ENCODE measurements at regions not wholly inside any gene's neighbourhood (a gene's known extent, or its start where the extent isn't known, plus 50 kb on each side); places are given as distances from the start of the nearest gene placed in this dataset.
"Not testable (repeated sequence)": the region's sequence is repeated elsewhere in the genome, so short reads cannot be mapped to it uniquely, and the experiment has no call there.

DNA sequence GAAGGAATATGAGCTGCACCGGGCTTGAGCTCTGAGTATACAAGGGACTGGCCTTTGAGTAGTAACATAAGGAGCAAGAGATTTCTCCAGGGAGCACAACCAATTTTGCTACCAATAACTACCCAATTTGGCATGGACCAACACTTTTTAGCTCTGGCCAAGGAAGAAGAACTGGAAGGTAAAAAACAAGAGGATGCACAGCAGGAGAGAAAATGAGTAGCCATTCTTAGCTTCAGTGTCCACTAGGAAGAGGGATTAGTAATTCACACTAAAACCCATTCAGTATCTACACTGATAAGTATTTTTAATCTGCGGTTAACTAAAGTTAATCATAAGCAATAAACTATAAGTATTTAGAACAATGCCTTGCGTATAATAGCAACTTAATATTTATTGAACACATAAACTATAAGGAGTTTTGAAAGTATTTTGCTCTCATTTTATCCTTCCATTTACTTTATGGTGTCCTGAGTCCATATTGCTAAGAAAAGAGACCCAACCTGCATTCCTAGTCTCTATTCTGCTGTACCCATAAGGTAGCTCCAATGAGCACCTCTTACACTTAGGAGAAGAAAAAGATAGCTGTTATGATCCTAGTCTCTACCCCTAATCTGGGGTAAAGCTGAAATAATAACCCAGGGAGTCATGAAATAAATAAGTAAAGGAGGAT, 268.9 kb downstream of the IGSF11 start:
- no peak for DNase-seq

GRCh38 chr3:118766306-118766669, 268.4 kb downstream of the IGSF11 start:
- no peak for DNase-seq

GRCh38 chr3:118772036-118772435, 262.6 kb downstream of the IGSF11 start:
- DNase-seq = no peak

- no peak for DNase-seq
Observed at GRCh38 chr3:118772547-118773011, 262.1 kb downstream of the IGSF11 start.

GRCh38 chr3:118775021-118775420, 259.6 kb downstream of the IGSF11 start:
- DNase-seq = no peak

- no peak for DNase-seq
Observed at GRCh38 chr3:118778201-118778600, 256.4 kb downstream of the IGSF11 start.

GRCh38 chr3:118781232-118781631, 253.4 kb downstream of the IGSF11 start:
- DNase-seq = no peak

GRCh38 chr3:118781839-118782238, 252.8 kb downstream of the IGSF11 start:
- no peak for DNase-seq

GRCh38 chr3:118782755-118783202, 251.9 kb downstream of the IGSF11 start:
- DNase-seq = no peak

- no peak for DNase-seq
Observed at GRCh38 chr3:118785415-118785814, 249.2 kb downstream of the IGSF11 start.

DNA sequence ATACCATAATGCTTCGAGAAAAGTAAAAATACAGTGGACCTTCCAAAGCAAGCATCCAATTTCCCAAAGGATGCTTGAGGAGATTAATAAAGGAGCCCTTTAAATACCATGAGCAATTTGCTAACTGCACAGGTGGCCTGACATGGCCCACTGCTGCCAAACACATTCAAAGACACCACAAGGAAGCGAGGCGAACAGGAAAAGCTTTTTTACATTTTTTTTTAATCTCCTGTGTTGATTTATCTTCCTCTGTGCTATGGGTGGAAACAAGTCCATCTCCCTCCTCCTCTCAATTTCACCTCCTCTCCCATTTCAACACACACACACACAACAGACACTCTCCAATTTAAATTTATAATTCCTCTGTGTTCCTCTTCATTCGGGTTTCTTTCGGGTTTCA, 243.4 kb downstream of the IGSF11 start:
- DNase-seq = no peak

DNA sequence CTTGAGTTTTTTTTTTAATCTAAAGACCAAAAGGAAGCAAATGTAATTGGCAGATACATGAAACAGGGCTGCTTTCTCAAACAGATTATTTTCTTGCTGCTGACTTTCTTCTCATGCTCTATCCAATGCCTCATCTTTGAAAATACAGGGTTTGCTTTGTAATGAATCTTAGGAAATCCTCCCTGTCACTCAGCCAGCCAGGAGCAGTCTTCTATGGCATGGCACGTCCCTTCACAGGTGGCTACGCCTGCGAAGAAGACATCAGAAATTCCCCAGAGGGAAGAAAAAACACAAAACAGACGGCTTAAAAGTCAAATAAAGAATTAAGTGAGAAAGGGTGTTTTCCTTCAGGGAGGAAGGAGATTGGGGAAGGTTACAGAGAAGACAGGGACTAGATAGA, 242.5 kb downstream of the IGSF11 start:
- no peak for DNase-seq

DNA sequence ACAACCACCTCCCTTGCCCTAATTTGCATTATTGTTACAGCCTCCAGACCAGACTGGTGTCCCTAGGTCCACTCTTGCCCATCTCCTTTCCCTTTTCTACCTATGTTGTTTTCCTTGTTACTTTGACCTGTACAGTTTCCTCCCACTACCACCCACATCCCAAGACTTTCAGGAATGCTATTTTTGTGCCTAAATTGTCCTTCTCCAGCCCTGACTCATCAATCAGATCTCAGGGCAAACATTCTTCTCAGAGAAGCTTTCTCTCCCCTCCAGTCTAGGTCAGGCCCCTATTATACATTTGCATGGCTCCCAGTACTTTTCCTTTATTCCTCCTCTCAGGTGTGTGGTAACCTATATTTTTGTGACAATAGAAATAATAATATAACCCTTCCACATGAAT, 241.5 kb downstream of the IGSF11 start:
- no peak for DNase-seq

- no peak for DNase-seq
Observed at GRCh38 chr3:118799303-118799702, 235.3 kb downstream of the IGSF11 start.

GRCh38 chr3:118801899-118802298, 232.7 kb downstream of the IGSF11 start:
- peak; percentile 12 for DNase-seq

GRCh38 chr3:118802325-118803095, 232.1 kb downstream of the IGSF11 start:
- no peak for DNase-seq

DNA sequence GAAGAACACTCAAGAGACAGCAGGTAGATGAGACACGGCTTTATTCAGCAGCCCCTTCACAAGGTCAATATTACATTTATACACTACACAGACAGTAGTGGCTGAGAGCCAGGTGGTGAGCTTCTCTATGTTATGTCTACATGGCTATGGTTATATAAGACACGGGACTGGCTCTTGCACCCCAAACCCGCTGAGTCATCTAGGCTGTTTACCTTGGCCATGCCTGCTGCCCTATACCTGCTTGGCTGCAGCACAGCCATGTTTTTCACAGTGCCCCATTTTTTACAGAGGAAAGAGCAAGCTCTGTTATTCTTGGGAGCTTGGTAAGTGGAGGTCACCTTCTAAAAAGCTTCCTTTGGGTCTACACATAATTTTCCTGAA, 231.6 kb downstream of the IGSF11 start:
- DNase-seq = no peak

GRCh38 chr3:118805007-118805406, 229.6 kb downstream of the IGSF11 start:
- no peak for DNase-seq

GRCh38 chr3:118806423-118806822, 228.2 kb downstream of the IGSF11 start:
- DNase-seq = no peak

GRCh38 chr3:118807349-118807748, 227.3 kb downstream of the IGSF11 start:
- DNase-seq = not testable (repeated sequence)

GRCh38 chr3:118808723-118809122, 225.9 kb downstream of the IGSF11 start:
- no peak for DNase-seq

- DNase-seq = no peak
Observed at GRCh38 chr3:118809696-118810498, 224.7 kb downstream of the IGSF11 start.

DNA sequence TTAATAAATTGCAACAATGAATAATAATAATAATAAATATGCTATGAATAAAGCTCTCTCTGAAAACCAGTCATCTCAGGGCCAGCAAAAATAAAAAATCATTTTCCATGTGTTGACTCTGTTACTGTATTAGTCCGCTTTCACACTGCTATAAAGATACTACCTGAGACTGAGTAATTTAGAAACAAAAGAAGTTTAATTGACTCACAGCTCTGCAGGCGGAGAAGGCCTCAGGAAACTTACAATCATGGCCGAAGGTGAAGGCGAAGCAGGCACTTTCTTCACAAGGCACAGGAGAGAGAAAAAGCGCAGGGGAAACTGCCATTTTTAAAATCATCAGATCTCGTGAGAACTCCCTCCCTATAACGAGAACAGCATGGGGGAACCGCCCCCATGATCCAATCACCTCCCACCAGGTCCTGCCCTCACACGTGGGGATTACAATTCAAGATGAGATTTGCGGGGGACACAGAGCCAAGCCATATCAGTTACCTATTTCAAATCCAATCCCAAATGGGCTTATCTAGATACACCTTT, 224.1 kb downstream of the IGSF11 start:
- DNase-seq = no peak
